AG09319 (cell line): ENCODE measurements at regions not wholly inside any gene's neighbourhood (a gene's known extent, or its start where the extent isn't known, plus 50 kb on each side); places are given as distances from the start of the nearest gene placed in this dataset.

ENCODE experiments used
- DNase-seq: peaks from one replicate; pipeline ENCODE4 v3.0.0-alpha.2; 2010; ENCODE audit warnings: low read depth; ENCODE audit errors: extremely low read depth
- CTCF ChIP-seq: IDR thresholded peaks from 2 replicates; pipeline ENCODE4 v1.5.1; 2011; ENCODE audit warnings: low read depth, mild to moderate bottlenecking, inconsistent platforms, low read length, moderate library complexity

- no peak for TF ChIP-seq CTCF
- DNase-seq, result no peak
Measured at GRCh38 chr9:96138616-96139015, 163.4 kb downstream of the HSD17B3 start.

- no peak for TF ChIP-seq CTCF
- DNase-seq, result no peak
Measured at GRCh38 chr9:96137671-96138429, 164.1 kb downstream of the HSD17B3 start.

GRCh38 chr9:96136992-96137670 lies 164.8 kb downstream of the HSD17B3 start:
- peak; percentile 43 for DNase-seq

GRCh38 chr9:96135753-96136290 lies 166.2 kb downstream of the HSD17B3 start:
- no peak for DNase-seq
- TF ChIP-seq CTCF, result no peak

More at GRCh38 chr9:96136992-96137670, 164.8 kb downstream of the HSD17B3 start:
- no peak for TF ChIP-seq CTCF

- DNase-seq, result no peak
- TF ChIP-seq CTCF, result no peak
Measured at GRCh38 chr9:96135076-96135752, 166.8 kb downstream of the HSD17B3 start.

GRCh38 chr9:96133321-96134021 lies 168.5 kb downstream of the HSD17B3 start:
- no peak for TF ChIP-seq CTCF

More at GRCh38 chr9:96133321-96134021, 168.5 kb downstream of the HSD17B3 start:
- no peak for DNase-seq
